Left hindlimb (tissue), 1 donor: ENCODE measurements at regions not wholly inside any gene's neighbourhood (a gene's known extent, or its start where the extent isn't known, plus 50 kb on each side); places are given as distances from the start of the nearest gene placed in this dataset.
"Not testable (repeated sequence)": the region's sequence is repeated elsewhere in the genome, so short reads cannot be mapped to it uniquely, and the experiment has no call there.

ENCODE experiments used
- DNase-seq: peaks from one replicate; pipeline ENCODE4 v3.0.0-alpha.2; 2018

- no peak for DNase-seq
Measured at GRCh38 chr1:230555814-230556213, 86.5 kb upstream of the COG2 start.

GRCh38 chr1:230552880-230553279 is 89.4 kb upstream of the COG2 start:
- DNase-seq = no peak

DNA sequence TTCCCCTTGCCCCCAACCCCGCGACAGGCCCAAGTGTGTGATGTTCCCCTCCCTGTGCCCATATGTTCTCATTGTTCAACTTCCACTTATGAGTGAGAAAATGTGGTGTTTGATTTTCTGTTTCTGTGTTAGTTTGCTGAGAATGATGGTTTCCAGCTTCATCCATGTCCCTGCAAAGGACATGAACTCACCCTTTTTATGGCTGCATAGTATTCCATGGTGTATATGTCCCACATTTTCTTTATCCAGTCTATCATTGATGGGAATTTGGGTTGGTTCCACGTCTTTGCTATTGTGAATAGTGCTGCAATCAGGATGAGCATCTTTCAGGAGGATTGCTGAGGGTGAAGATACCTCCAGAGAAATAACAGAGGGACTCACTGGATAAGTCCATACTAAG is 91.3 kb upstream of the COG2 start:
- not testable (repeated sequence) for DNase-seq

GRCh38 chr1:230550428-230550827 is 91.9 kb upstream of the COG2 start:
- DNase-seq = no peak

- DNase-seq = no peak
Measured at GRCh38 chr1:230549625-230550024, 92.7 kb upstream of the COG2 start.

- no peak for DNase-seq
Measured at GRCh38 chr1:230548997-230549396, 93.3 kb upstream of the COG2 start.

GRCh38 chr1:230548357-230548756 is 93.9 kb upstream of the COG2 start:
- no peak for DNase-seq

DNA sequence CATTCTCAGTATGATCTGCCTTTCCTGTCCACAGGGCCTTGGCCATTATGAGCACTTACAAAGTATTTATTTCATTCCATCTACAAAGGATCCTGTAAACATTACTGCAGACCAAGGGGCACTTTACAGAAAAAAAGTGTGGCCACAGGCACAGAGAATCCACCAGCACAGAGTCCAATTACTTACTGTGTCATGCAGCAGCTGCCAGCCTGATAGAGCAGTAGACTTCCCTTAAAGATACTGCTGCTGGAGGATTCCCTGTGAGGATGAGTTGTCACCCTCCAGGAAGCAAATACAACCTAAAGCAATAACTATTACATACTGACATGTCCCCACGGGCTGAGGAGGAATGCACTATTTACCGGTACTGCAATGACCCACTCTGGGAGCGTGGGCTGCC is 97.1 kb upstream of the COG2 start:
- no peak for DNase-seq

GRCh38 chr1:230544758-230545157 is 97.5 kb upstream of the COG2 start:
- DNase-seq = no peak

GRCh38 chr1:230543085-230543484 is 99.2 kb upstream of the COG2 start:
- no peak for DNase-seq

GRCh38 chr1:230542681-230543080 is 99.6 kb upstream of the COG2 start:
- DNase-seq = no peak

DNA sequence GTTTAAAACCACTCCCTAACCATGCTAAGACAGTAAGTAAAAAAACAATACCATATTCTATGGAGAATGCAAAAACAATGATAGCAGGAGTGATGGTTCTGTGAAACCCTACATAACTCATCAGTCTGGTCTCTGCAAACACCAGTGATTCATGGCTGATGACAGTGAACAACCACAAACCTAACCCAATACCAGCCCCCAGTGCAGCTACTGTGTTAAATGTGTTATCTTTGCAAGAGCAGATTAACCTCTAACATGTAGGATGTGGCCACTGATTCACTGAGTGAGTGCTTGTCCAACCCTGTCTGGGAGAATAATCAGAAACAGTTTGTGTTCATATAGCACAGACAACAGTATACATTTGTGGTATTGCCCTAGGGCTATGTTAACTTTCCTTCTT is 100.2 kb upstream of the COG2 start:
- DNase-seq = no peak

DNA sequence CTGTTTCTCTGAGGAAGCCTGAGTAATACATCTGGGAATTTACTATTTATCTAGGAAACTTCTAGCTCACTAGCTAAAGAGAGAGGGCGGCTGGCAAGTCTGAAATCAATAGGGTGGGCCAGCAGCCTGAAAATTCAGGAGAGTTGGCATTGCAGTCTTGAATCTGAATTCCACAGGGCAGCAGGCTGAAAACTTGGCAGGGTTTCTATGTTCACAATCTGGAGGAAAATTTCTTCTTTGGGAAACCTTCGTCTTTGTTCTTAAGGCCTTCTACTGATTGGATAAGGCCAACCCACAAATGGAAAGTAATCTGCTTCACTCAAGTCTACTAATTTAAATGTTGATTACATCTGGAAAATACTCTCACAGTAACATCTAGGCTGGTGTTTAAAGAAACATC is 101.0 kb upstream of the COG2 start:
- DNase-seq = no peak

GRCh38 chr1:230540421-230541155 is 101.7 kb upstream of the COG2 start:
- no peak for DNase-seq

DNA sequence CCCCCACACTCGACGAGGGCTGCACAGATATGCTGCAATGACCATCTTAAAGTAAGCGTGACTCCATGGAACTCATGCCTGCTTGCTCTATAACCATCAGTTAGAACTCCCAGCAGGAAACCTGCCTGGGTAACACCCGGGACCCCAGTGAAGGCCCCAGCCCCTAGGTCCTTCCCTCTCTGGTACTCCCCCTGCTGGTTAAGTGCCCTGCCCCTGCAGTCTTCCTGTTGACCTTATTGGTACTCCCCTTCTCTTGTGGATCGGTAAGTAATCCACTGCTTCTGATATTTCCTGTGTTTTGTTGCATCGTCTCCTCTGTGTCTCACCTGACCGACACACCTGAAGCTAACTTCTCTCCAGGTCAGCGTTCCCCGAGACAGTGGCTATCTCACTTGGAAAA is 104.8 kb upstream of the COG2 start:
- DNase-seq = no peak

DNA sequence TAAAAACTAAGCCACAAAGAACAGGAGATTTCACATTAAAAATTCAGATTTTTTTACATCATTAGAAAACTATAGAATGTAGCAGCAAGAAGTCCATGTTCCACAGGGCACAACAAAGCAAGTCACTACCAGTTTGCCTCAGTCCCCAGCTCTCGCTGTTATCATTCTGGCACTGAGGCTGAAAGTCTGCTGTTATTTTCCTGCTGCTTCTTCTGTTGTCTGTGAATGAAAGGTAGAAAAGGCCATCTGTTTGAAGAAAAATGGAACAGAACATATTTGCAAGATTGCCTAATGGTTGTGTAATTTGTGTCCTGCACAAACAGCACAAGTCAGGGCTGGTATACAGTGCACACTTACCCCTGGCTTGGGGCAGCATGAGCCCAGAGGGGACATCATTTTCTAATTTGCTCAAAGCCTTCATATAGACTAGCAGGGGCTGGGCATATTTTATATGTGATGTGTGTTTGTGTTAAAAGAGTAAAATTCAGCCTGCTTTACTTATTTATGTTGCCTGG is 105.6 kb upstream of the COG2 start:
- DNase-seq = no peak

- no peak for DNase-seq
Measured at GRCh38 chr1:230534224-230534623, 108.1 kb upstream of the COG2 start.

- DNase-seq = no peak
Measured at GRCh38 chr1:230531103-230531502, 105.0 kb upstream of the PGBD5 start.

- no peak for DNase-seq
Measured at GRCh38 chr1:230519246-230519645, 93.1 kb upstream of the PGBD5 start.

DNA sequence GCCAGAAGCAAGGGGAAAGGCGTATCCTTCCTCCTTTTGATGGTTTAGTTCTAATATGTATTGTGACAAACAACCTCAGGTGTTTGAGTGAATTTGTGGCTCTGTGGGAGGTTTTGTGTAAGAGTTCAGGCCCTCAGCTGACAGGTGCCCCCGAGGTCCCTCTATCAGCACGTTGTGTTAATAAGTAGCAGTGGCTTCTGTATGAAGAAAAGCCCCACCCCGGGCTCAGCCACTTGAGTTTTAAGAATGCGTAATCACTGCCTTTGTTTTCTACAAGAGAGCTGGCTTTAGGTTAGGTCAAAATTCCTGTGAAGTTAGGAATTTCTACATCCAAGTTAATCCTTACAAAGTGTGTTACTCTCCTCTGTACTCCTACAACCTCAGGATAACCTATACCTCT is 92.4 kb upstream of the PGBD5 start:
- no peak for DNase-seq

DNA sequence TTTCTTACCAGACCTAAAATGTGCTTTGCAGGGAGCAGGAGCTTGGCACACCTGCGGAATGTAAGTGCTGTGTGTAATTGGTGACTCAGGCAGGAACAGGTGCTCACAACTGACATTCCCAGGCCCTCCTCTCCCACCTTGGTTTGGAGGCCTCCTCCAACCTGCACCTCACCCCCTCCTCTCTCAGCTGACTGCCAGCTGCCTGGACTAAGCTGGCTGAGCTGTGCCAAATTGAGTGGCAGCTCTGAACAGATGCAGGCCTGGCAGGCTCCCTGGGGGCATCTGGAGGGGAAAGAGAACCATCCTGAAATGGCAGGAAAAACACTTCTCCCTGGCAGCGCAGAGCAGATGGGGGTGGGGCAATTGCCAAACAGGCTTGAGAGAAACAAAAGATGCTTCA is 91.7 kb upstream of the PGBD5 start:
- DNase-seq = peak; percentile 46

- DNase-seq = no peak
Measured at GRCh38 chr1:230517326-230517725, 91.2 kb upstream of the PGBD5 start.

GRCh38 chr1:230516889-230517288 is 90.8 kb upstream of the PGBD5 start:
- DNase-seq = no peak

- no peak for DNase-seq
Measured at GRCh38 chr1:230515451-230516145, 89.5 kb upstream of the PGBD5 start.

- DNase-seq = no peak
Measured at GRCh38 chr1:230510496-230510895, 84.4 kb upstream of the PGBD5 start.
